ENCODE measurements at regions not wholly inside any gene's neighbourhood (a gene's known extent, or its start where the extent isn't known, plus 50 kb on each side); places are given as distances from the start of the nearest gene placed in this dataset.

DNA sequence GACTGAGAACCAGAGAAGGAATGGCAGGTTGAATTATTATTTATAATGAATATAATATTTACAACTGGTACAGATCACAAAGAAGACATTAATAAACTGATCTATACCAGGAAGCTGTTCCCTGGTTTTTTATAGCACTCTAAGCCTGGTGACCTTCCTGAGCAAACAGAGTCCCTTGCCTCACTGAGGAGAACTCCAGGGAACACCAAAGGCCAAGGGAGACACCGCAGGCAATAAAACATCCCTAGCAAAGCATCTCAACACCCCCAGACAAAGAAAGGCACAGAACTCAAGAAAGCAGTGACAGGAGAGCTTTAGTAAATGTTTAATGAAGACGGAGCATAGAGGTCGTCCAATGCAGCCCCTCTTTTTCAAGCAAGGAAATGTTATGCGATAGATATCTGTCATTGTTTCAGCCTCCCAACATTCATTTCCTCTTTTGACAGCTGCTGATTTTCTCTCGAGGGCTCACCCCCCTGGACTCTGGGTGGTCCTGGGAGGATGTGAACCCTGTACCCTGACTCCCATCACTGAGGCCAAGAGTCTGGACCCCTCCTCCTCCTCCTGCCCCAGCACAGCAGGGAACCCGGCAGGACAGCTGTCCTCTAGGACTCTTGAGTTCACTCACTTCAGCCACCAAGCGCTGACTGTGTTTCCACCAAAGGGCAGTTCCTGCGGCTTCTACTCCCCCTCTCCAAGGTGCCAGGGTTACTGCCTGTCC is 342.5 kb upstream of the GATB start:
- CTCF ChIA-PET: interaction anchor here (1.0 kb wide), 1 partner anchor 10 kb away, joined by 3 read pairs; no protein-coding TSS in a partner anchor
- RAD21 ChIA-PET (ENCODE audit: unreplicated experiment): no interaction called here
- Histone ChIP-seq H3K4me1 (ENCODE audit: control insufficient read depth, insufficient read depth, low read length) (peaks cover 8% of the 10 kb centered on the region), H3K27ac (ENCODE audit: control insufficient read depth, insufficient read depth) (no peak overlapping the region), H3K27me3 (replicated peaks in 1 of 2; ENCODE audit: control insufficient read depth in 2 of 2, insufficient read depth in 2 of 2, low read length in 1 of 2) (no peaks in the 10 kb centered on the region), H3K4me2 (ENCODE audit: control insufficient read depth, insufficient read depth) (no peak overlapping the region), H2AFZ (ENCODE audit: control insufficient read depth, low read depth, low read length) (no peak overlapping the region), H4K20me1 (ENCODE audit: control insufficient read depth, insufficient read depth) (no peaks in the 10 kb centered on the region), H3K9ac (ENCODE audit: control insufficient read depth, insufficient read depth, low read length) (no peak overlapping the region), H3K9me3 (replicated peaks; ENCODE audit: control insufficient read depth, insufficient read depth, low read length) (no peaks in the 10 kb centered on the region), H3K4me3 (no peak overlapping the region), H3K79me2 (ENCODE audit: control insufficient read depth, insufficient read depth, low read length) (no peaks in the 10 kb centered on the region), H3K36me3 (ENCODE audit: control insufficient read depth in 2 of 2, insufficient read depth in 2 of 2, low read length in 1 of 2) (no peaks in the 10 kb centered on the region)
- TF ChIP-seq TARDBP (IDR thresholded peaks at IDR 0.05; ENCODE audit: borderline replicate concordance) (no peak), CBFB (IDR thresholded peaks at IDR 0.05; ENCODE audit: low read depth) (no peak), ZNF207 (IDR thresholded peaks at IDR 0.05; ENCODE audit: borderline replicate concordance) (no peak), SMC3 (IDR thresholded peaks at IDR 0.05; ENCODE audit: borderline replicate concordance, low read length) (no peak), RB1 (IDR thresholded peaks at IDR 0.05; ENCODE audit: borderline replicate concordance) (no peak), STAT1 (conservative IDR thresholded peaks at IDR 0.05) (no peak)
- TF ChIP-seq, protein P1, sequence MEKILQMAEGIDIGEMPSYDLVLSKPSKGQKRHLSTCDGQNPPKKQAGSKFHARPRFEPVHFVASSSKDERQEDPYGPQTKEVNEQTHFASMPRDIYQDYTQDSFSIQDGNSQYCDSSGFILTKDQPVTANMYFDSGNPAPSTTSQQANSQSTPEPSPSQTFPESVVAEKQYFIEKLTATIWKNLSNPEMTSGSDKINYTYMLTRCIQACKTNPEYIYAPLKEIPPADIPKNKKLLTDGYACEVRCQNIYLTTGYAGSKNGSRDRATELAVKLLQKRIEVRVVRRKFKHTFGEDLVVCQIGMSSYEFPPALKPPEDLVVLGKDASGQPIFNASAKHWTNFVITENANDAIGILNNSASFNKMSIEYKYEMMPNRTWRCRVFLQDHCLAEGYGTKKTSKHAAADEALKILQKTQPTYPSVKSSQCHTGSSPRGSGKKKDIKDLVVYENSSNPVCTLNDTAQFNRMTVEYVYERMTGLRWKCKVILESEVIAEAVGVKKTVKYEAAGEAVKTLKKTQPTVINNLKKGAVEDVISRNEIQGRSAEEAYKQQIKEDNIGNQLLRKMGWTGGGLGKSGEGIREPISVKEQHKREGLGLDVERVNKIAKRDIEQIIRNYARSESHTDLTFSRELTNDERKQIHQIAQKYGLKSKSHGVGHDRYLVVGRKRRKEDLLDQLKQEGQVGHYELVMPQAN (conservative IDR thresholded peaks at IDR 0.05): no peak
- in situ Hi-C loops (cut with MboI): no loop called here
- 43% methylated on average over 8 of the region's 8 CpGs for WGBS (ENCODE audit: insufficient coverage, insufficient replicate concordance, low lambda C conversion rate, missing lambda C conversion rate)
- POLR2A ChIA-PET: no interaction called here
- FAIRE-seq (no peak), DNase-seq (ENCODE audit: low read depth, low spot score) (no peak), ATAC-seq (no peak)
- intact Hi-C loops (cut with micrococcal nuclease; ENCODE audit: unreplicated experiment): no loop called here
- no TSS peak for BruUV-seq (replicated peaks)
- SMC1A ChIA-PET (ENCODE audit: uncharacterized antibody, unreplicated experiment): no interaction called here

Measured in GM12878 (cell line).